NCI-H446 treated with DMSO at 0.1 percent for 48 hours (cell line): ENCODE measurements at regions not wholly inside any gene's neighbourhood (a gene's known extent, or its start where the extent isn't known, plus 50 kb on each side); places are given as distances from the start of the nearest gene placed in this dataset.
"Not testable (repeated sequence)": the region's sequence is repeated elsewhere in the genome, so short reads cannot be mapped to it uniquely, and the experiment has no call there.

Source experiments
- DNase-seq: peaks from one replicate; lab custom pipeline; 2025; lab: John Stamatoyannopoulos, UW

DNA sequence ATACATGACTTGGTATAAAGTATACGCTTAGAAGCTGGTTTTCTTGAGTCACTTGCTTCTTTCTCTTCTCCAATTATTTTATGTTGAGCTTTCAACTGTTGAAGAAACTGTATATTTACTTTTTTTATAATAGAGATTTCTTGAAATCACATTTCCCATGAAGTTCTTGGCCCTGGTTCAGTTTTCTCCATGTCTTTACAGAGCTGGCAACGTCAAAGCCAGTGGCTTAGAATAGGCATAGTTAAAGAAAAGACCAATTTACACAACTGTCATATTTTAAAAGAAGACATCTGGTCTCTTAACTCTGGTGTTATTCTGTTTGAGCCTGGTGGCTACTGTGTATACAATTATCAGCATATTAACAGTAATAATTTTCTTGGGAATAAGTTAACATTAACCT is 1249.3 kb downstream of the CDH12 start:
- DNase-seq: peak; percentile 18

- DNase-seq: no peak
Observed at GRCh38 chr5:21594566-21594965, 1258.6 kb downstream of the CDH12 start.

GRCh38 chr5:21593261-21593660 is 1259.9 kb downstream of the CDH12 start:
- DNase-seq: no peak

DNA sequence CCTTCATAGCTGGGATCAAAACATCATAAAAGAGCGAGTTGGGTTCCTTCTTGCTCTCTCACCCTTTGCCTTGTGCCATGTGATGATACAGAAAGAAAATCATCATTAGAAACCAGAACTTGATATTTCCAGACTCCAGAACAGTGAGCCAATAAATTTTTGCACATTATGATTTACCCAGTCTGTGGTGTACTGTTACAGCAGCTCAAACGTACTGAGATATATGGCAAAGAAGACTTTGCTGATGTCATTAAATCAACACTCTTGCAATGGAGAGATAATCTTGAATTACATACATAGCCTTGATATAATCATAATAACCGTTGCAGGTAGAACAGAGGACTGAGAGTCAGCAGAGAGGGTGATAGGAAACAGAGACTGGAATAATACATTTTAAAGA is 1271.6 kb downstream of the CDH12 start:
- no peak for DNase-seq

DNA sequence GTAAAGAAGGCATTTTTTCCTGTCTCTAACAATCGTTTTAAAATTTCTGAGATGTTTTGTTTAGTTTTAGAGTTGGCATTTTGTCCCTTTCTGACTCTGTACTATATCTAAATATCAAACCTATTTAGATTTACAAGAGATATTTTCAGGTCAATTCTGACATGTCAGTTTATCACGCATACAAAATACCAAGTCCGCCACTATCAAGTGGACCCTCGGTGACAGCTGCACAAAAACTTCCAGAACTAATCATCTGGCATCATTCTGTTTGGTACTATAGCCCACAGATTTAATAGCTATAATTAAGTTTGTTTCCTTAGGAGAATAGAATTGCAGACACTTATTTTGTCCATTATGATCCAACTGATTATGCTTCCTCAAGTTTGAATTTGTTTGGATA is 1278.2 kb downstream of the CDH12 start:
- DNase-seq: no peak

DNA sequence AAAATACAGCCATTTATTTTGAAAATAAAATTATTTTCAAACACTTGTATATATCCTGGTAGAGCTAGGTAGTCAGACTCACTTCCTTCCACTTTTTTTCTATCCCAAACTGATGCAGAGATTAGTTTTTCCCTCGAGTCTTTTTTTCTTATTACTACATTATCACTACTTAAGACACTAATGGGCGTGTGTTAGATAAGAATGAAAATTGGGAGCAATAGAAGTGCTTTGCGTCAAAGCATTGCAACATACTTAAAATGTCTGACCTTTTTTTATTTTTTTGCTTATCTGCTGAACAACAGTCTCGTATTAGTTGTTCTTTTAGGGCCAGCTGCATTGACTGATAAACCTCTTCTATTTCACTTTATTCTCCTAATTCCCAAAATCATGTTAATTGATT is 1278.7 kb downstream of the CDH12 start:
- DNase-seq: no peak

DNA sequence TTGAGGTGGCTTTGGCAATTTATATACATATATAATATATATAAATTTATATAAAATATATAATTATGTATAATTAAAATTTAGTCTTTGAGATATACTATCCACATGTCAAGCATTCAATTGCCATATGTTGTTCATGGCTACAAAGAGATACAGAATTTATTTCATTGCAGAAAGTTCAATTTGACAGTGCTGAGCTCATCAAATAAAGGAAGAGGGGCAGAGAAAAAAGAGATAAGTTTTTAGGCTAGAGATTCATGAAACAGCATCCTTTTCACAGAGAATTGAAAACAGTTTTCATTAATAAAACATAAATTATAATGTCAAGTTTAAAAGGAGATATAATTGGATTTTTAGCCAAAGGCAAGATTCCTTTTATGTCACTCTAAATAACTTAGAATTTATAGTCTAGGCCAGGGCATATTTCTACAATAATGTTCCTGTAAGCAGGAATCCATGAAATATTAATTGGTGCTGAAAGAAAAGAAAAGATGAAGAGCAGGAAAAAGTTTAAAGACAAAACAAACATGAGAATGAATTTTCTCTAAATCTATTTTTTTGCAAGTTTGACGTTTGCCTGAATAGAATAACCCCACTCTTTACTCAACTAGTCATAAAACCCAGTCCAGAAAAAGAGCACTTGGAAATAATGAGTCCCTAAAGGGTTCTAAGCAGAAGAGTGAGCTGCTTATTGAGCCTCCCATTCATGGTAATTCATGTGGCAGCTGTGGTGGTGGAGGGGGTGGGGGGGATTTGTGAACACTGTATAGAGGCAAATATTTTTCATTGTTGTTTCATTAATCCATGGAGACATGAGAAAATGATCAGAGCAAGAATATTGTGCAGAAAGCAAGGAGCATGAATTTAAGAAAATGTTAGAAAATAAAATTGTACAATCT is 1279.5 kb downstream of the CDH12 start:
- no peak for DNase-seq

DNA sequence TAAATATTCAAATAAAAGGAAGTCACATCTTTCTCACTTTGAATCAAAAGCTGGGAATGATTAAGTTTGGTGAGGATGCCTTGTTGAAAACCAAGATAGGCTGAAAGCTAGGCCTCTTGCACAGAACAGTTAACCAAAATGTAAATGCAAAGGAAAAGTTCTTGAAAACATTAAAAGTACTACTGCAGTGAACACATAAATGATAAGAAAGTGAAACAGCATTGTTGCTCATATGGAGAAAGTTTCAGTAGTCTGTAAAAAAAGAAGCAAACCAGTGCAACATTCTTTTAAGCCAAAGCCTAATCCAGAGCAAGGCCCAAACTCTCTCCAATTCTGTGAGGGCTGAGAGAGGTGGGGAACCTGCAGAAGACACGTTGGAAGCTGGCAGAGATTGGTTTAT is 1281.9 kb downstream of the CDH12 start:
- not testable (repeated sequence) for DNase-seq

DNA sequence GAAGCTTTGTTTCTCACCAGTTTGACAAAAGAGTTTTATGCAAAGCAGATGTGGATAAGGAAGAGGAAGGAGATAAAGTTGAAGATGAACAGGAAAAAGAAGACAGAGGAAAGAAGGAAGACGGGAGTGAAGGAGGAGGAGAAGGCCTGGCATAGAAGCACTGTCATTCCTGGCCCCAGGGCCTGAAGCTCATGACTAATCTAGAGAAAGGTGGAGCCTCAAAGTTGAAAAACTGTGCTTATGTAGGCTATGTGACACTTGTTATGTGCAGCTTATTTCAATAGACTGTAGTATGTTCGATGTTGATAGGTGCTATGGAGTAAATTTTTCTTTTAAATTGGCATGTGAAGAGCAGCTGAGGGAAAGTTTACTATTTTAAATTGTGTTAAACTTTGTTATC is 1294.0 kb downstream of the CDH12 start:
- DNase-seq: not testable (repeated sequence)

DNA sequence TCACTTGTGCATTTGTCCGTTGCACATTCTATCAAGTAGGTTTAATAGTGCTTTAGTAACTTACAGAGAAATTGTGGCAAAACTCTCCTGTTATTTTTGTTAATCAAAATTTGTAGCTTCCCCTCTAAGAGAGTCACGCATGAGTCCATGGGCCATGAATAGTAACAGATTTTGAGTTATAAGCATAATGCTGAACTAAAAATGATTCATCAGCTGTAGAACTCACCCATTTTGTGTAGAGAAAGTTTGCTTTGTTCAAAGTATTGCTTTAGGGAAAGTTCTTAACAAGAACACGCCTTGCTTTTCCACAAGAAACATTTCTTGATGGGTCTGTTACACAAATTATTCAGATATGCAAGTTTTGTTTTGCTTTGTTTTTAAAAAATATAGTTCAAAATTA is 1300.9 kb downstream of the CDH12 start:
- DNase-seq: not testable (repeated sequence)

DNA sequence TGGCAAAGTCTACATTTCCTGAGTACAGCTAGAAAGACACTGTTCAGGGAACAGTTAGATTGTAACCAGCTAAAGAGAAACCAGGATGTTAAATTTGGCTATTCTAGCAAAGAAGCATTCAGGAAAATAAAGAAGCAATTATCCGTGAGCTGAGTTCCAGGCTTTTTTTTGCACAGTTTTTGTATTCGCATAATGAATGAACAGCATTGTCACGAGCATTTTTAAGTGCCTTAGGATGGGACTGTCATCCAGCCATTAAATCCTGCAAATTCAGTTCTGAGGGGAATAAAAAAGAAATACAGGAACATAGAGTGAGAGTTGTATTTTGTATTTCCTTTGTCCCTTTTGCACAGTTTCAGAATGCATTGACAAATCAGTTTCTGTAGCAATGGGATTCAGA is 1302.2 kb downstream of the CDH12 start:
- not testable (repeated sequence) for DNase-seq

GRCh38 chr5:21547656-21548055 is 1305.5 kb downstream of the CDH12 start:
- not testable (repeated sequence) for DNase-seq

- DNase-seq: not testable (repeated sequence)
Observed at GRCh38 chr5:21535114-21535513, 1318.0 kb downstream of the CDH12 start.

- DNase-seq: not testable (repeated sequence)
Observed at GRCh38 chr5:21521157-21521556, 1332.0 kb downstream of the CDH12 start.

- not testable (repeated sequence) for DNase-seq
Observed at GRCh38 chr5:21496926-21497325, 1356.2 kb downstream of the CDH12 start.

DNA sequence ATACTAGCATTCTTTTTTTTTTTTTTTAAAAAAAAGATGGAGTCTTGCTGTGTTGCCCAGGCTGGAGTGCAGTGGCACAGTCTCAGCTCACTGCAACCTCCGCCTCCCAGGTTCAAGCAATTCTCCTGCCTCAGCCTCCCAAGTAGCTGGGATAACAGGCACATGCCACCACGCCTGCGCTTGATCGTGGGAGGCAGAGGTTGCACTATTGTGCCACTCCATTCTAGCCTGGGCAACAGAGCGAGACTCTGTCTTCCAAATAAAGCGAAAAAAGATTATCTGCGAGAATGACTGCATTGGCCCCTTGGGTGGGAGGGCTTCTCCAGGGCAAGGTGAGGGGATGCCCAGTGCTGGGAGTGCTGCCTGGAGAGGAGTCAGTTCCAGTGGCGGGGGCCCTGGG is 1357.1 kb downstream of the CDH12 start:
- not testable (repeated sequence) for DNase-seq

DNA sequence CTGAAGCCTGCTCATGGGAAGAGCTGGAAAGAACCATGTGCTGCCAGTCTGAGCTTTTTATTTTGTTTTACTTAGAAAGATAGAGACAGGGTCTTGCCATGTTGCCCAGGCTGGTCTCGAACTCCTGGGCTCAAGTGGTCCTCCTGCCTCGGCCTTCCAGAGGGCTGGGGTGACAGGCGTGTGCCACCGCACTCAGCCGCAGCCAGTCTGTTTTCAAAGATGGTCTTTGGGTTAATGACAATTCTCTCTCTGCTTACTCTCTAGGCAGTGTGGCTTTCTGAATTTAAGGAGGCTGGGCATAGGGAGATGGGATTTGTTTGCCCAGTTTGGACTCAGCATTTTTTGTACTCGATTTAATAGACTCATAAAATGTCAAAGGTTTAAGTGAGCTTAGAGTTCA is 1357.9 kb downstream of the CDH12 start:
- DNase-seq: not testable (repeated sequence)

- DNase-seq: not testable (repeated sequence)
Observed at GRCh38 chr5:21494033-21494432, 1359.1 kb downstream of the CDH12 start.

DNA sequence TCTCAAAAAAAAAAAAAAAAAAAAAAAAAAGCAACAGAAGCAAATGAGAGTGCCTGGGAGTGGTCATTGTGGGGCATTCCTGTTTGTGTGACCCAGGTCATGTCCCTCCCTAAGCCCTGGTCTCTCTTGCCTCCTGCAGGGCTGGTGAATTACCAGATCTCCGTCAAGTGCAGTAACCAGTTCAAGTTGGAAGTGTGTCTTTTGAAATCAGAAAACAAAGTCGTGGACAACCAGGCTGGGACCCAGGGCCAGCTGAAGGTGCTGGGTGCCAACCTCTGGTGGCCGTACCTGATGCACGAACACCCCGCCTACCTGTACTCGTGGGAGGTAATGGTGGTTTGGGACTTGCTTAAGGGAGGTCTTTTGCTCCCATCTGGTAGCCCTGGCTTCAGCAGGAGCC is 1362.0 kb downstream of the CDH12 start:
- DNase-seq: not testable (repeated sequence)

DNA sequence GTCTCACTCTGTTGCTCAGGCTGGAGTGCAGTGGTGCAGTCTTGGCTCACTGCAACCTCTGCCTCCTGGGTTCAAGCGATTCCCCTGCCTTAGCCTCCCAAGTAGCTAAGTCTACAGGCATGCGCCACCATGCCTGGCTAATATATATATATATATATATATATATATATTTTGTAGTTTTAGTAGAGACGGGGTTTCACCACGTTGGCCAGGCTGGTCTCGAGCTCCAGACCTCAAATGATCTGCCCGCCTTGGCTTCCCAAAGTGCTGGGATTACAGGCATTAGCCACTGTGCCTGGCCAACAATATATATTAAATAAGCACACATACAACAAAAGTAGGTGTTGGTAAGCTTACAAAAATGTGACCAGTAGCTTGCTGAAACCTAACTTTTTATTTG is 1364.3 kb downstream of the CDH12 start:
- not testable (repeated sequence) for DNase-seq

DNA sequence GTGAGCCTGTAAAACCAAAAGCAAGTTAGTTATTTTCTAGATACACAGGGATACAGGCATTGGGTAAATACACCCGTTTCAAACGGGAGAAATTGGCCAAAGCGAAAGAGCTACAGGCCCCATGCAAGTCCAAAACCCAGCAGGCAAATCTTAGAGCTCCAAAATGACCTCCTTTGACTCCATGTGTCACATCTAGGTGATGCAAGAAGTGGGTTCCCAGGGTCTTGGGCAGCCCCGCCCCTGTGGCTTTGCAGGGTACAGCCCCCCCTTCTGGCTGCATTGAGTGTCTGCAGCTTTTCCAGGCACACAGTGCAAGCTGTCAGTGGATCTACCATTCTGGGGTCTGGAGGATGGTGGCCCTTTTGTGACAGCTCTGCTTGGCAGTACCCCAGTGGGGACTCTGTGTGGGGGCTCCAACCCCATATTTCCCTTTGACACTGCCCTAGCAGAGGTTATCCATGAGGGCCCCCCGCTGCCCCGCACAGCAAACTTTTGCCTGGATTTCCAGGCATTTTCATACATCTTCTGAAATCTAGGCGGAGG is 1367.6 kb downstream of the CDH12 start:
- not testable (repeated sequence) for DNase-seq

DNA sequence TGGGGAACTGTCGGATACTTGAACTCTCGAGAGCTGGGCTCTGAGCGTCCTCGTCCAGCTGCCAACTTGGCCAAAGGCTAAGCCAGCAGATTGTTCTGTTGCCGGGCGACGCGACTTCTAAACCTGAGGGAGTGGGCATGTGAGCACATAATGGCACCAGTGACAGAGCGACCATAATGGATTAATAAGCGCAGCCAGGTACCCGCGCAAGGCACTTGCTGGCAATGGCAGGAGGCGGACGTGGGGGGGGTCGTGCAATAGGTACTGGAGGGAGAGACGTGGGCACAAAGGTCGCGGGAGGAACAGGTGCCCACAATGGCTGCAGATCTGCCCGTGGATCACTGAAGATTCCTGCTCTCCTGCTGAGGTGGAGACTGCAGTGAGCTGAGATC is 1368.7 kb downstream of the CDH12 start:
- not testable (repeated sequence) for DNase-seq

GRCh38 chr5:21483790-21484497 is 1369.2 kb downstream of the CDH12 start:
- not testable (repeated sequence) for DNase-seq
